GM06990 (cell line): ENCODE measurements at regions not wholly inside any gene's neighbourhood (a gene's known extent, or its start where the extent isn't known, plus 50 kb on each side); places are given as distances from the start of the nearest gene placed in this dataset.

Experiments used
- DNase-seq: peaks from one replicate; pipeline ENCODE4 v3.0.0-alpha.2; 2011; ENCODE audit not compliant: insufficient read length; ENCODE audit errors: extremely low read depth
- H3K27me3 ChIP-seq: replicated peaks from 2 replicates; pipeline ENCODE4 v1.6.0; 2011; ENCODE audit warnings: low read length; ENCODE audit not compliant: control insufficient read depth, insufficient read depth
- H3K36me3 ChIP-seq: 2 replicates; pipeline ENCODE4 v1.5.1; 2011; ENCODE audit warnings: low read length; ENCODE audit not compliant: control insufficient read depth, insufficient read depth
- H3K4me3 ChIP-seq: replicated peaks from 2 replicates; pipeline ENCODE4 v1.5.1; 2011; ENCODE audit warnings: low read depth, mild to moderate bottlenecking, control low read depth, low read length
- TF ChIP-seq, protein P1 (sequence below): IDR thresholded peaks from 2 replicates; pipeline ENCODE4 v1.5.1; 2011; ENCODE audit warnings: low read length, control low read depth, mild to moderate bottlenecking, inconsistent platforms; ENCODE audit not compliant: insufficient read depth, poor library complexity, severe bottlenecking

DNA sequence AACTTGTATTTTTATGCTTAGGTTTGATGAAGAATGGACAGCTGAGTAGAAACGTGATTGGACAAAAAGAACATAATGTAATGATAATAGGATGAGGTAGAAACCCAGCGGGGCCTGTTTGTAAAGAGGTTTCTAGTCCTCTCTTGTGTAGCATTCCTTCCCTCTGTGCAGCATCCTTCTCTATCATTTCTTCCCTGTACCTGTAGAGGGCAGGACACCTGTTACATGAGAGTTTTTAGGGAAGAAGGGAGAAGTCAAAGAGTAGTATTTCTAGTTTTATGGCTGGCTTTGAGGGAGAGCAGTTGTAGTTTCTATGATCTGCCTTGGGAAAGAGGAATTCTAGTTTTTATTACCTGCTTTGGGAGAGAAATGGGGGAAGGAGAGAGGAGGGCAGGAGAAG, 162.1 kb upstream of the FST start:
- no peaks in the 10 kb centered on the region for H3K27me3 ChIP-seq
- TF ChIP-seq, protein P1, sequence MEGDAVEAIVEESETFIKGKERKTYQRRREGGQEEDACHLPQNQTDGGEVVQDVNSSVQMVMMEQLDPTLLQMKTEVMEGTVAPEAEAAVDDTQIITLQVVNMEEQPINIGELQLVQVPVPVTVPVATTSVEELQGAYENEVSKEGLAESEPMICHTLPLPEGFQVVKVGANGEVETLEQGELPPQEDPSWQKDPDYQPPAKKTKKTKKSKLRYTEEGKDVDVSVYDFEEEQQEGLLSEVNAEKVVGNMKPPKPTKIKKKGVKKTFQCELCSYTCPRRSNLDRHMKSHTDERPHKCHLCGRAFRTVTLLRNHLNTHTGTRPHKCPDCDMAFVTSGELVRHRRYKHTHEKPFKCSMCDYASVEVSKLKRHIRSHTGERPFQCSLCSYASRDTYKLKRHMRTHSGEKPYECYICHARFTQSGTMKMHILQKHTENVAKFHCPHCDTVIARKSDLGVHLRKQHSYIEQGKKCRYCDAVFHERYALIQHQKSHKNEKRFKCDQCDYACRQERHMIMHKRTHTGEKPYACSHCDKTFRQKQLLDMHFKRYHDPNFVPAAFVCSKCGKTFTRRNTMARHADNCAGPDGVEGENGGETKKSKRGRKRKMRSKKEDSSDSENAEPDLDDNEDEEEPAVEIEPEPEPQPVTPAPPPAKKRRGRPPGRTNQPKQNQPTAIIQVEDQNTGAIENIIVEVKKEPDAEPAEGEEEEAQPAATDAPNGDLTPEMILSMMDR = peak; percentile 20
- H3K36me3 ChIP-seq = no peaks in the 10 kb centered on the region
- no peak overlapping the region for H3K4me3 ChIP-seq
- no peak for DNase-seq

DNA sequence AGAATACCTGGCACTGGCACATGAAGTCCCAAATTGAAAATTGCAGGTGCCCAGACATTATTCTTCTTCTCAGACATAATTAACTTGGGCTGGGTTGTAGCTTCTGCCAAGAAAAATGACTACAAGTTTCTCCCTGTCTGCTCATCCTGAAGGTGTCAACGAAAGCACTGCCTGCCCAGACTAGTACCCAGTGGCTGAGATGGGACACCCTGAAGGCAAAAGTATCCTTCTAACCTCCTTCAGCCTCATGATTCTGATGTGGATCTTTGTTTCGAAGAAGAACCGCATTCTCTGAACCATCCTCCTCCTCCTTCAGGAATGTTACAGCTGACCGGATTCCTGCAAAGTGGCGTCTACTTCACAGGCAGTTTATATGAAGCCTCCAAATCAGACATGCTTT, 161.1 kb upstream of the FST start:
- no peak for DNase-seq
- TF ChIP-seq, protein P1 = no peak
- no peaks in the 10 kb centered on the region for H3K36me3 ChIP-seq
- H3K4me3 ChIP-seq = no peak overlapping the region
- no peaks in the 10 kb centered on the region for H3K27me3 ChIP-seq

DNA sequence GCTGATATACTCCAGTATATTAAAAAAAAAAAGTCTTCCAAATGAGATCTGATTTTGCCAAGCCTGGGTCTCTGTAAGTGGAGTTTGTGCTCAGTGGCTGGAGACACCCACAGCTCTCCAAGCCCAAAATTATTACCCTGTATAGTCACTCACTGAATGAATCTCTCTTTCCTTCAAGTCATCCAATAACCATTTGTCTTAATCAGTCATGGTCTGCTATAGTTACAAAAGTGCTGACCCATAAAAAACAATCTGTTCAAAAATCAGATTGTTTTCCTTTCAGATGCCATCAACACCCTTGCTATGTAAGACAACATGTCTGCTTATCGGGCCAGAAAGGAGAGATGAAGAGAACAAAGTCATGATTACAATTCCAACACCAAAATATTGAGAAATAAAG, 159.4 kb upstream of the FST start:
- TF ChIP-seq, protein P1 = no peak
- H3K27me3 ChIP-seq = no peaks in the 10 kb centered on the region
- H3K36me3 ChIP-seq = no peaks in the 10 kb centered on the region
- no peak for DNase-seq
- no peak overlapping the region for H3K4me3 ChIP-seq

DNA sequence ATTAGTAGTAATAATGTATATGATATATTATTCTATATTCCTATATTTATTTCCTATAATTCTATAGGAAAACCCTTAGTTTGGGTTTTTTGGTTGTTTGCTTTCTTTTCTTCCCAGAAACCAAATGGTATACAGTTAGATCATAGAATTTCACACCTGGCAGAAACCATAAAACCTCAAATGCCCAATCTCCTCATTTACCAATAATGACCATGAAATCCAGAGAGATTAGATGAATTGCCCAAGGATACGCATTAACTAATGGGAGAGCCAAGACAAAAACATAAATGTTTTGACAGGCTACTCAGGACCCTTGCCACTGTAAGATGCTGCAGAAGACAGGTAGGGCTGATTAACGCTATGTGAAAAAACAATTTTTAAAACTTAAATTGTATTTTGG, 158.7 kb upstream of the FST start:
- Histone ChIP-seq H3K36me3 (no peaks in the 10 kb centered on the region), H3K4me3 (no peak overlapping the region), H3K27me3 (no peaks in the 10 kb centered on the region)
- TF ChIP-seq, protein P1 = no peak
- DNase-seq = no peak

DNA sequence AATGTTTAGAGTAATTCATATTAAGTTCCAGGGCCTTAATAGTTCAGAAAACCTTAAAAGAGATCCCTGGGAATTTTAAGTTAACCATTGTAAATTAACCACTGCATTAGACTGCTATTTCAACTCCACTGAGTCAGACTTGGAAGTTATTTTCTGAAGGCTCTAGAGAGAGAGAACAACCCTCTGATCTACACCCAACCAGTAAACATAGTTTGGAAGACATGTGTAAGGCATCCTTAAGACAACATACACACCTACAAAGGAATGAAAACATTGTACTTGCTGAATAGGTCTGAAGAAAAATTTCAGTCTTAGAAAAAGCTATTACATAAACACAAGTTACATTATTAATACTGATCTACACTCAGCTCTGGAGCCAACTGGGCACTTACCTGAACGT, 158.2 kb upstream of the FST start:
- no peak for DNase-seq
- no peaks in the 10 kb centered on the region for H3K36me3 ChIP-seq
- TF ChIP-seq, protein P1 = no peak
- no peaks in the 10 kb centered on the region for H3K27me3 ChIP-seq
- H3K4me3 ChIP-seq = no peak overlapping the region

DNA sequence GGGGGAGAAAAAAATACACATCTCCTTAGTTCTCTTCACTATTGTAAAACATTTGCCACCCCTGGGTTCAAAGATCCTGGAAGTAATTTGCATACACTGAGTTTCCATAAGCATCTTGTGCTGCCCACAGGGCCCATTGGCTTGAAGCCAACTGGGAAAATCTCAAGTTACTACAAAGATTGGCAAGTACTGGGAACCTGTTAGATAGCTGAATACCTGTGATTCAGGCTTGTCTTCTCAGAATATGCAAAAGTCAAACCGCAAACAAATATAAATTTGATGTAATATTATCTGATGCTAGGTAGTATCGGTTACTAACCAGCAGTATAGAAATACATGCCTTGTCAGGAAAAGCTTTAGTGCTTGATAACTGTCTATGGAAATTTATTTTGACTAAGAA, 156.9 kb upstream of the FST start:
- H3K4me3 ChIP-seq = no peak overlapping the region
- H3K36me3 ChIP-seq = no peaks in the 10 kb centered on the region
- no peak for DNase-seq
- TF ChIP-seq, protein P1 = no peak
- no peaks in the 10 kb centered on the region for H3K27me3 ChIP-seq
